ENCODE measurements at regions not wholly inside any gene's neighbourhood (a gene's known extent, or its start where the extent isn't known, plus 50 kb on each side); places are given as distances from the start of the nearest gene placed in this dataset.

- H3K4me3 ChIP-seq = no peak overlapping the region
- no peaks in the 10 kb centered on the region for H3K27me3 ChIP-seq
- no peaks in the 10 kb centered on the region for H3K36me3 ChIP-seq
- no peak overlapping the region for H3K27ac ChIP-seq
- no peaks in the 10 kb centered on the region for H3K9me3 ChIP-seq
- no peak for TF ChIP-seq POLR2A (IDR thresholded peaks at IDR 0.05)
- TF ChIP-seq, protein P1, sequence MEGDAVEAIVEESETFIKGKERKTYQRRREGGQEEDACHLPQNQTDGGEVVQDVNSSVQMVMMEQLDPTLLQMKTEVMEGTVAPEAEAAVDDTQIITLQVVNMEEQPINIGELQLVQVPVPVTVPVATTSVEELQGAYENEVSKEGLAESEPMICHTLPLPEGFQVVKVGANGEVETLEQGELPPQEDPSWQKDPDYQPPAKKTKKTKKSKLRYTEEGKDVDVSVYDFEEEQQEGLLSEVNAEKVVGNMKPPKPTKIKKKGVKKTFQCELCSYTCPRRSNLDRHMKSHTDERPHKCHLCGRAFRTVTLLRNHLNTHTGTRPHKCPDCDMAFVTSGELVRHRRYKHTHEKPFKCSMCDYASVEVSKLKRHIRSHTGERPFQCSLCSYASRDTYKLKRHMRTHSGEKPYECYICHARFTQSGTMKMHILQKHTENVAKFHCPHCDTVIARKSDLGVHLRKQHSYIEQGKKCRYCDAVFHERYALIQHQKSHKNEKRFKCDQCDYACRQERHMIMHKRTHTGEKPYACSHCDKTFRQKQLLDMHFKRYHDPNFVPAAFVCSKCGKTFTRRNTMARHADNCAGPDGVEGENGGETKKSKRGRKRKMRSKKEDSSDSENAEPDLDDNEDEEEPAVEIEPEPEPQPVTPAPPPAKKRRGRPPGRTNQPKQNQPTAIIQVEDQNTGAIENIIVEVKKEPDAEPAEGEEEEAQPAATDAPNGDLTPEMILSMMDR (IDR thresholded peaks at IDR 0.05) = no peak
- DNase-seq = no peak
- no peaks in the 10 kb centered on the region for H3K4me1 ChIP-seq
These were observed 193.0 kb upstream of the SGK1 start for GRCh38 chr6:134510920-134511319.

- Histone ChIP-seq H3K4me1 (no peaks in the 10 kb centered on the region), H3K27ac (no peak overlapping the region), H3K27me3 (no peaks in the 10 kb centered on the region), H3K4me3 (no peak overlapping the region), H3K36me3 (no peaks in the 10 kb centered on the region), H3K9me3 (no peaks in the 10 kb centered on the region)
- DNase-seq = no peak
- TF ChIP-seq, protein P1 (IDR thresholded peaks at IDR 0.05) = no peak
- TF ChIP-seq POLR2A (IDR thresholded peaks at IDR 0.05) = no peak
These were observed 192.2 kb upstream of the SGK1 start for GRCh38 chr6:134510142-134510541.

- no peak overlapping the region for H3K27ac ChIP-seq
These were observed 191.1 kb upstream of the SGK1 start for GRCh38 chr6:134508862-134509498.

GRCh38 chr6:134506162-134506561, 188.2 kb upstream of the SGK1 start:
- DNase-seq = no peak
- Histone ChIP-seq H3K4me3 (no peak overlapping the region), H3K36me3 (no peaks in the 10 kb centered on the region), H3K27me3 (no peaks in the 10 kb centered on the region), H3K4me1 (peaks cover 0 to 5% (median 0%) of the 10 kb centered on the region in 4 donors), H3K27ac (no peak overlapping the region), H3K9me3 (no peaks in the 10 kb centered on the region)
- no peak for TF ChIP-seq POLR2A (IDR thresholded peaks at IDR 0.05)
- TF ChIP-seq, protein P1 (IDR thresholded peaks at IDR 0.05) = no peak

More at GRCh38 chr6:134508862-134509498, 191.1 kb upstream of the SGK1 start:
- Histone ChIP-seq H3K4me1 (no peaks in the 10 kb centered on the region), H3K4me3 (no peak overlapping the region), H3K9me3 (no peaks in the 10 kb centered on the region), H3K36me3 (no peaks in the 10 kb centered on the region), H3K27me3 (no peaks in the 10 kb centered on the region)
- no peak for DNase-seq
- TF ChIP-seq POLR2A (IDR thresholded peaks at IDR 0.05) = no peak
- TF ChIP-seq, protein P1 (IDR thresholded peaks at IDR 0.05) = peak in 1 of 6 experiments; percentile 3

DNA sequence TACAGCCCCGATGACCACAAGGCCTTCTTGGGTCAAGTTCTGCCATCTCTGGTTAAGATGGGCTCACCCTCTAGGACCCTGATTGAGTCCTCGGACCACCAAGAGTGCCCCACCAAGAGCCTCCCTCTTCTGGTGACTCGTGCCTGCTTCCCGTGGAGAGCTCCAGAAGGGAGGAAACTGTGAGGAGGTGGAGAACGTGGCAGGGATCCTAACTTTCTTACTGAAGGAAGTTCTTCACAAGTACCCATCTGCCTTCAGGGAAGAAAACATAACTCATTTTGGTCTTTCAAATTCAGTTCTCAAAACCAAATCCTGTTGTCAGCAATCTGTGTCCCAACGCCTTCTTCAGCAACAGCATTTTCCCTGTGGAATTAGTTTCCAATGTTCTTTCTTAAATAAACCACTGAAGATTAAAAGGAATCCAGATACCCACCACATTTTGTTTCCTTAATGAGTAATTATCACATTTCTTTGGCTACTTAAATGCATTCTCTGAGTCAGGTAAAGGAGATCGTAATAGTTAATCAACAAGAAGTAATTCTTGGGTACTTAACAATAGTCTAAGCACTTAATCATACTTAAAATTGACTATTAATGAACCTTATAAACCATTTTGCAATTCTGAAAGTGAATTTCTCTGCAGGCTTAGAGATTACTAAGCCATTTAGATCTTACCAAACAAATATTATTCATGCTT, 185.8 kb upstream of the SGK1 start:
- no peaks in the 10 kb centered on the region for H3K27me3 ChIP-seq
- peaks cover 0 to 5% (median 0%) of the 10 kb centered on the region in 4 donors for H3K4me1 ChIP-seq
- no peaks in the 10 kb centered on the region for H3K9me3 ChIP-seq
- no peak for TF ChIP-seq POLR2A (IDR thresholded peaks at IDR 0.05)
- TF ChIP-seq, protein P1 (IDR thresholded peaks at IDR 0.05) = no peak
- no peak for DNase-seq
- H3K27ac ChIP-seq = peak overlapping the region in 3 of 4 donors; percentile 63 to 88 (median 85)
- H3K4me3 ChIP-seq = peak overlapping the region in 1 of 4 donors; percentile 6
- no peaks in the 10 kb centered on the region for H3K36me3 ChIP-seq

Measured in Peyer's patch (tissue), 4 donors.